Ovary (tissue), 7 donors: ENCODE measurements at regions not wholly inside any gene's neighbourhood (a gene's known extent, or its start where the extent isn't known, plus 50 kb on each side); places are given as distances from the start of the nearest gene placed in this dataset.

ENCODE experiments used
- DNase-seq, 5 donors: peaks; one replicate each; pipeline ENCODE4 v3.0.0-alpha.2; 2019 to 2020
- H3K27ac ChIP-seq, 2 donors: fragments of 200-600 bp; one replicate each; pipeline versions ENCODE4 v1.5.1 to v1.8.0; 2019 to 2022
- H3K27me3 ChIP-seq: fragments of 200-600 bp; one replicate; pipeline ENCODE4 v1.8.0; 2022
- H3K36me3 ChIP-seq: fragments of 200-600 bp; sonication (generic); one replicate; pipeline ENCODE4 v1.5.1; 2019
- H3K4me1 ChIP-seq: one replicate; pipeline ENCODE4 v1.8.1; 2013; ENCODE audit warnings: mild to moderate bottlenecking, moderate library complexity; ENCODE audit not compliant: insufficient read depth
- H3K4me3 ChIP-seq: fragments of 200-600 bp; sonication (generic); one replicate; pipeline ENCODE4 v1.5.1; 2017
- H3K9me3 ChIP-seq, 2 donors: fragments of 200-600 bp in 1 of 2; sonication (generic) in 1 of 2; one replicate each; pipeline versions ENCODE4 v1.5.1 to v1.8.1; 2013 to 2019; ENCODE audit warnings: mild to moderate bottlenecking in 1 of 2, moderate library complexity in 1 of 2
- EP300 ChIP-seq: sonication (generic); formaldehyde crosslinking; IDR thresholded peaks from one replicate; pipeline ENCODE4 v1.6.1; 2017; ENCODE audit warnings: antibody characterized with exemption
- POLR2A ChIP-seq: fragments of 450-650 bp; IDR thresholded peaks from one replicate; pipeline ENCODE4 v1.6.1; 2017; ENCODE audit warnings: antibody characterized with exemption, mild to moderate bottlenecking, moderate library complexity
- WGBS, 3 donors: extraction: QIAGEN DNeasy Blood & Tissue Kit in 1 of 3; methylation state at CpG; one replicate each; pipeline versions ENCODE4 v1.1.5 to v1.1.7; 2013 to 2017; 5-methylcytosine and 5-hydroxymethylcytosine counted together
- intact Hi-C, 4 donors: fragments of 100-400 bp; cut with DNase I; formaldehyde crosslinking; loops; one replicate each; pipeline versions ENCODE4 v1.11.0 to v1.15.1; 2022 to 2023
- TF ChIP-seq, protein P1 (sequence below), 3 donors: fragments of 450-650 bp in 2 of 3; fragments of 200-600 bp in 1 of 3; IDR thresholded peaks; one replicate each; pipeline versions ENCODE4 v1.5.1 to v1.8.0; 2016 to 2022; ENCODE audit warnings: antibody characterized with exemption in 3 of 3, mild to moderate bottlenecking in 1 of 3
- donor health status: DM: no; HTN: no; CAD: no; lungs with moderate emphysema.
- donor health status: DM: no; HTN: no; CAD: no.
- donor health status: Bipolar disorder and iron deficiency.
- donor health status: DM: no; HTN: no; CAD: no.
- donor health status: DM: yes; HTN: yes; CAD: no.

GRCh38 chr2:5563411-5563810 is 128.8 kb upstream of the SOX11 start:
- intact Hi-C loops, result no loop called here
- H3K4me1 ChIP-seq, result no peaks in the 10 kb centered on the region
- H3K36me3 ChIP-seq, result no peaks in the 10 kb centered on the region
- H3K27me3 ChIP-seq, result no peaks in the 10 kb centered on the region
- TF ChIP-seq, protein P1, sequence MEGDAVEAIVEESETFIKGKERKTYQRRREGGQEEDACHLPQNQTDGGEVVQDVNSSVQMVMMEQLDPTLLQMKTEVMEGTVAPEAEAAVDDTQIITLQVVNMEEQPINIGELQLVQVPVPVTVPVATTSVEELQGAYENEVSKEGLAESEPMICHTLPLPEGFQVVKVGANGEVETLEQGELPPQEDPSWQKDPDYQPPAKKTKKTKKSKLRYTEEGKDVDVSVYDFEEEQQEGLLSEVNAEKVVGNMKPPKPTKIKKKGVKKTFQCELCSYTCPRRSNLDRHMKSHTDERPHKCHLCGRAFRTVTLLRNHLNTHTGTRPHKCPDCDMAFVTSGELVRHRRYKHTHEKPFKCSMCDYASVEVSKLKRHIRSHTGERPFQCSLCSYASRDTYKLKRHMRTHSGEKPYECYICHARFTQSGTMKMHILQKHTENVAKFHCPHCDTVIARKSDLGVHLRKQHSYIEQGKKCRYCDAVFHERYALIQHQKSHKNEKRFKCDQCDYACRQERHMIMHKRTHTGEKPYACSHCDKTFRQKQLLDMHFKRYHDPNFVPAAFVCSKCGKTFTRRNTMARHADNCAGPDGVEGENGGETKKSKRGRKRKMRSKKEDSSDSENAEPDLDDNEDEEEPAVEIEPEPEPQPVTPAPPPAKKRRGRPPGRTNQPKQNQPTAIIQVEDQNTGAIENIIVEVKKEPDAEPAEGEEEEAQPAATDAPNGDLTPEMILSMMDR (IDR thresholded peaks at IDR 0.05), result no peak
- TF ChIP-seq POLR2A (no peak), EP300 (no peak)
- no peaks in the 10 kb centered on the region for H3K9me3 ChIP-seq
- H3K27ac ChIP-seq, result no peak overlapping the region
- no peak for DNase-seq
- no peak overlapping the region for H3K4me3 ChIP-seq
- 79 to 83% (median 81%) methylated on average over 12 of the region's 12 CpGs for WGBS, 3 donors

DNA sequence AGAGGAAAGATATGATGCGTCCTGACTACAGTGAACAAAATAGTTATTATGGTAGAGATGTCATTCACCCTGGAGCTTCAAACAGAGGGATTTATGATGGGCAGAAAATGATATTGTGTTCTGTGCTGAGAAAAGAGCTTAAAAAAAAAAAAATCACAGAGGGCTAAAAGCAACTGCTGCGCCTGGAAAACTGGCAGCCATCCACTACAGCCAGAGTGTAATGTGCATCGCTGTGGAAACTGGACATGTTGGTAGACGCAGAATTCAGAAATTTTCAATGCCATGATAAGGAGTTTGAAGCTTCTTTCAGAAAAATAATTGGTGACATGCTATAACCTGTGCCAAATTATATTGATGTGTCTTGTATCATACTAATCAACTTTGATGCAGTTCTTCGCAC is 122.9 kb upstream of the SOX11 start:
- Histone ChIP-seq H3K4me1 (no peaks in the 10 kb centered on the region), H3K9me3 (no peaks in the 10 kb centered on the region), H3K27ac (no peak overlapping the region), H3K36me3 (no peaks in the 10 kb centered on the region), H3K4me3 (no peak overlapping the region), H3K27me3 (no peaks in the 10 kb centered on the region)
- DNase-seq, result no peak
- TF ChIP-seq, protein P1 (IDR thresholded peaks at IDR 0.05), result no peak
- TF ChIP-seq EP300 (no peak), POLR2A (no peak)
- WGBS, 3 donors, result 85 to 86% (median 85%) methylated on average over 5 of the region's 5 CpGs
- intact Hi-C loops, result no loop called here

DNA sequence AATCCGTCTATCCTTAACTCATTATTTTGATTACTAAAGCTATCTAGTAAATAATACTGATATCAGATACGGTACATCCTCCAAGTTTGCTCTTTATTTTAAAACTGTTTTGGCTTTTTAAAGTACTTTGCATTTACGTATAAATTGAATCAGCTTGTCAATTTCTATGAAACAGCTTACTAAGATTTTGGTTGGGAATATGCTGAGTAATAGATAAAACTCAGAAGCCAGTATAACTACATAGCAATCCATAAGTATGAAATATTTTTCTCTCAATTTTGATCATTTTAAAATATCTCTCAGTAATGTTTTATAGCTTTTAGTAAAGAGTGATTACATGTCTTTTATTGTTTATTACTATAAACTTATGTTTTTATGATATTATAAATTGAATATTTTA is 116.2 kb upstream of the SOX11 start:
- Histone ChIP-seq H3K36me3 (no peaks in the 10 kb centered on the region), H3K27me3 (no peaks in the 10 kb centered on the region), H3K4me1 (no peaks in the 10 kb centered on the region), H3K27ac (no peak overlapping the region), H3K9me3 (no peaks in the 10 kb centered on the region), H3K4me3 (no peak overlapping the region)
- intact Hi-C loops, result no loop called here
- 58 to 88% (median 80%) methylated on average over 3 of the region's 3 CpGs for WGBS, 3 donors
- no peak for DNase-seq
- TF ChIP-seq, protein P1 (IDR thresholded peaks at IDR 0.05), result no peak
- no peak for TF ChIP-seq POLR2A
- TF ChIP-seq EP300, result no peak

DNA sequence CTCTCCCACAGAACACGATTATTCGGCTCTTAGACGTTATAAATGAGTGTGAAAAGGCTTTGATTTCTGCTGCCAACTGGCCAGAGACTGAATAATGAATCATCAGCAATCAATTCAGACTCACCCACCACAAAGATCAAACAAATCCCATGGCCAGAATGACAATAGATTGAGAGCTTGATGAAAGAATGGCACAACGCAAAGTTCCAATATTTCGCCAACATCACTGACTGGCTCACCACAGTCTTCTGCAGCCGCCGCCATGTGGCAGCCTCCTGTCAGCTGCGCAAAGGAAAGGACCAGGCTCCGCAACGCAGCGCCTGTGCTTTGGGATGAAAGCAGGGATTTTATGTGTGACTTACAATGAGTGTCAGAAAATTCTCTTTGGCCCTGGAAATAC is 104.4 kb upstream of the SOX11 start:
- no peak for TF ChIP-seq EP300
- TF ChIP-seq POLR2A, result no peak
- TF ChIP-seq, protein P1 (IDR thresholded peaks at IDR 0.05), result no peak
- no peaks in the 10 kb centered on the region for H3K27me3 ChIP-seq
- DNase-seq, result no peak
- no peaks in the 10 kb centered on the region for H3K36me3 ChIP-seq
- H3K4me1 ChIP-seq, result no peaks in the 10 kb centered on the region
- no peak overlapping the region for H3K4me3 ChIP-seq
- no peak overlapping the region for H3K27ac ChIP-seq
- H3K9me3 ChIP-seq, result no peaks in the 10 kb centered on the region
- 80 to 86% (median 81%) methylated on average over 11 of the region's 11 CpGs for WGBS, 3 donors
- intact Hi-C loops, result no loop called here

- Histone ChIP-seq H3K27ac (no peak overlapping the region), H3K9me3 (no peaks in the 10 kb centered on the region), H3K4me3 (no peak overlapping the region), H3K4me1 (no peaks in the 10 kb centered on the region), H3K36me3 (no peaks in the 10 kb centered on the region), H3K27me3 (no peaks in the 10 kb centered on the region)
- TF ChIP-seq EP300 (no peak), POLR2A (no peak)
- TF ChIP-seq, protein P1 (IDR thresholded peaks at IDR 0.05), result no peak
- DNase-seq, result no peak
- intact Hi-C loops, result no loop called here
- WGBS, 3 donors, result 30 to 50% (median 31%) methylated on average over 1 of the region's 1 CpG
These were observed 103.6 kb upstream of the SOX11 start for GRCh38 chr2:5588601-5589000.
